H9 (cell line): ENCODE measurements at regions not wholly inside any gene's neighbourhood (a gene's known extent, or its start where the extent isn't known, plus 50 kb on each side); places are given as distances from the start of the nearest gene placed in this dataset.

ENCODE experiments used
- DNase-seq: peaks from one replicate; pipeline ENCODE4 v3.0.0-alpha.2; 2017
- H2AFZ ChIP-seq: one replicate; pipeline ENCODE4 v1.6.1; 2013; ENCODE audit warnings: mild to moderate bottlenecking, low read length, control low read depth, moderate library complexity
- H2AK5ac ChIP-seq: 2 replicates; pipeline ENCODE4 v1.6.1; 2013; ENCODE audit warnings: low read length, control low read depth, mixed read lengths; ENCODE audit not compliant: insufficient read length
- H2BK120ac ChIP-seq: one replicate; pipeline ENCODE4 v1.6.1; 2013; ENCODE audit warnings: low read depth, mild to moderate bottlenecking, low read length, control low read depth, inconsistent platforms; ENCODE audit not compliant: poor library complexity, severe bottlenecking
- H2BK12ac ChIP-seq: 2 replicates; pipeline ENCODE4 v1.6.1; 2013; ENCODE audit warnings: low read length, control low read depth, mixed read lengths, low read depth; ENCODE audit not compliant: insufficient read length
- H2BK15ac ChIP-seq: 2 replicates; pipeline ENCODE4 v1.6.1; 2013; ENCODE audit warnings: low read depth, low read length, control low read depth
- H2BK20ac ChIP-seq: one replicate; pipeline ENCODE4 v1.6.1; 2013; ENCODE audit warnings: low read depth, mild to moderate bottlenecking, low read length, control low read depth, inconsistent platforms; ENCODE audit not compliant: poor library complexity, severe bottlenecking
- H2BK5ac ChIP-seq: 2 replicates; pipeline ENCODE4 v1.6.1; 2013; ENCODE audit warnings: low read length, control low read depth, mixed read lengths; ENCODE audit not compliant: insufficient read length
- H3K14ac ChIP-seq: 2 replicates; pipeline ENCODE4 v1.6.1; 2013; ENCODE audit warnings: low read length, control low read depth; ENCODE audit not compliant: insufficient read depth
- H3K18ac ChIP-seq: 2 replicates; pipeline ENCODE4 v1.6.1; 2013; ENCODE audit warnings: low read depth, mild to moderate bottlenecking, mixed read lengths, low read length, control low read depth; ENCODE audit not compliant: insufficient read length
- H3K23ac ChIP-seq: 2 replicates; pipeline ENCODE4 v1.6.1; 2013; ENCODE audit warnings: low read length, control low read depth, mixed read lengths, low read depth; ENCODE audit not compliant: insufficient read length
- H3K23me2 ChIP-seq: 2 replicates; pipeline ENCODE4 v1.6.1; 2013; ENCODE audit warnings: low read depth, mild to moderate bottlenecking, mixed read lengths, low read length, control low read depth; ENCODE audit not compliant: insufficient read length, poor library complexity, severe bottlenecking
- H3K27ac ChIP-seq: 2 replicates; pipeline ENCODE4 v1.5.1; 2013; ENCODE audit warnings: low read length, control low read depth, mixed read lengths, low read depth; ENCODE audit not compliant: insufficient read length
- H3K27me3 ChIP-seq: 2 replicates; pipeline ENCODE4 v1.6.1; 2013; ENCODE audit warnings: low read length, control low read depth, inconsistent platforms; ENCODE audit not compliant: insufficient read depth
- H3K4ac ChIP-seq: 2 replicates; pipeline ENCODE4 v1.6.1; 2013; ENCODE audit warnings: low read depth, mild to moderate bottlenecking, control low read depth, inconsistent platforms, low read length, moderate library complexity
- H3K4me1 ChIP-seq: 2 replicates; pipeline ENCODE4 v1.6.1; 2013; ENCODE audit warnings: low read length, control low read depth, inconsistent platforms; ENCODE audit not compliant: insufficient read depth
- H3K4me2 ChIP-seq: 2 replicates; pipeline ENCODE4 v1.6.1; 2013; ENCODE audit warnings: low read length, control low read depth, mixed read lengths; ENCODE audit not compliant: insufficient read length, insufficient read depth
- H3K56ac ChIP-seq: 2 replicates; pipeline ENCODE4 v1.6.1; 2013; ENCODE audit warnings: low read depth, mild to moderate bottlenecking, mixed read lengths, low read length, control low read depth; ENCODE audit not compliant: insufficient read length
- H3K79me1 ChIP-seq: 2 replicates; pipeline ENCODE4 v1.6.1; 2013; ENCODE audit warnings: low read depth, mild to moderate bottlenecking, moderate library complexity, low read length, control low read depth, inconsistent platforms; ENCODE audit not compliant: insufficient read depth, poor library complexity, severe bottlenecking
- H3K79me2 ChIP-seq: 2 replicates; pipeline ENCODE4 v1.6.1; 2013; ENCODE audit warnings: low read length, control low read depth, inconsistent platforms; ENCODE audit not compliant: insufficient read depth
- H3K9ac ChIP-seq: 2 replicates; pipeline ENCODE4 v1.6.1; 2013; ENCODE audit warnings: low read length, control low read depth, mixed read lengths; ENCODE audit not compliant: insufficient read length; ENCODE audit errors: extremely low read depth
- H3K9me3 ChIP-seq: one replicate; pipeline ENCODE4 v1.6.1; 2013; ENCODE audit warnings: low read depth, low read length, inconsistent platforms; ENCODE audit not compliant: control insufficient read depth
- H3T11ph ChIP-seq: one replicate; pipeline ENCODE4 v1.6.1; 2013; ENCODE audit warnings: mild to moderate bottlenecking, low read length, control low read depth, inconsistent platforms
- H4K20me1 ChIP-seq: one replicate; pipeline ENCODE4 v1.6.1; 2013; ENCODE audit not compliant: control insufficient read depth, insufficient read length, insufficient read depth
- H4K5ac ChIP-seq: 2 replicates; pipeline ENCODE4 v1.6.1; 2013; ENCODE audit warnings: low read depth, mild to moderate bottlenecking, mixed read lengths, low read length, control low read depth; ENCODE audit not compliant: insufficient read length
- H4K8ac ChIP-seq: replicated peaks from 2 replicates; pipeline ENCODE4 v1.6.1; 2013; ENCODE audit warnings: low read length, control low read depth, mixed read lengths, low read depth; ENCODE audit not compliant: insufficient read length
- H4K91ac ChIP-seq: 2 replicates; pipeline ENCODE4 v1.6.1; 2013; ENCODE audit warnings: low read depth, mild to moderate bottlenecking, moderate library complexity, mixed read lengths, low read length, control low read depth; ENCODE audit not compliant: insufficient read length
- H3K27ac Mint-ChIP-seq, 3 experiments: 2 replicates in 2 of 3; 3 replicates in 1 of 3; pipeline ENCODE4 v1.8.0; 2020 to 2021; ENCODE audit warnings: mixed read lengths in 3 of 3, mild to moderate bottlenecking in 1 of 3, moderate library complexity in 1 of 3
- H3K27me3 Mint-ChIP-seq: 2 replicates; pipeline ENCODE4 v1.8.0; 2021; ENCODE audit warnings: low read depth, mild to moderate bottlenecking, moderate library complexity, mixed read lengths
- H3K36me3 Mint-ChIP-seq, 3 experiments: 2 replicates in 2 of 3; 3 replicates in 1 of 3; pipeline ENCODE4 v1.8.0; 2020 to 2021; ENCODE audit warnings: low read depth in 3 of 3, mixed read lengths in 3 of 3; ENCODE audit not compliant: insufficient read depth in 1 of 3
- H3K4me1 Mint-ChIP-seq, 2 experiments: 2 replicates each; pipeline ENCODE4 v1.8.0; 2020; ENCODE audit warnings: mixed read lengths in 2 of 2
- H3K4me3 Mint-ChIP-seq, 2 experiments: 2 replicates in 1 of 2; 3 replicates in 1 of 2; pipeline ENCODE4 v1.8.0; 2020 to 2021; ENCODE audit warnings: mild to moderate bottlenecking in 2 of 2, mixed read lengths in 2 of 2, moderate library complexity in 1 of 2
- H3K9me3 Mint-ChIP-seq, 2 experiments: 2 replicates in 1 of 2; 3 replicates in 1 of 2; pipeline ENCODE4 v1.8.0; 2020; ENCODE audit warnings: mild to moderate bottlenecking in 2 of 2, mixed read lengths in 2 of 2, moderate library complexity in 1 of 2
- WGBS: extraction: QIAGEN DNeasy Blood & Tissue Kit; methylation state at CpG from one replicate; pipeline ENCODE4 v1.1.7; 2013; ENCODE audit warnings: missing lambda C conversion rate, low lambda C conversion rate, mixed read lengths; ENCODE audit not compliant: insufficient read length; ENCODE audit errors: extremely low coverage; 5-methylcytosine and 5-hydroxymethylcytosine counted together
- TF ChIP-seq, protein P1 (sequence below): fragments of 200-600 bp; sonication (generic); conservative IDR thresholded peaks from 3 replicates; pipeline ENCODE4 v1.8.0; 2021; ENCODE audit warnings: antibody characterized with exemption, mild to moderate bottlenecking

DNA sequence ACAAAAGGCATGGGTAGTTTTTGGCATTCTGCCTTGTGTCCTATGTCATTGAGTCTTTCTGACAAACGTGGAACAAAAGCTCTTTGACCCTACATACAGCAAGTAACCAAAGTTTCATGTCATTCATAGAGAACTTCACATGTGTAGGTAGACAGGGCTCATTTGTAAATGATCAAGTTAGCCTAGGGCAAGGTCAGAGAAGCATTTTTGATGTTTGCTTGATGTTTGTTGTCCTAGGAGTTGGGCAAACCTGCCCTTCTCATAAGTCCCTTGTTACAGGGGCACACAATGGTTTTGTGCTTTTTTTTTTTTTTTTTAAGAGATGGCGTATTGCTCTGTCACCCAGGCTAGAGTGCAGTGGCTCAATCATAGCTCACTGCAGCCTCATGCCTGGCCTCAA, 83.3 kb upstream of the FAM136A start:
- no peak overlapping the region for H3T11ph ChIP-seq
- H2BK5ac ChIP-seq: no peak overlapping the region
- Mint-ChIP-seq H3K9me3 (peaks cover 0 to 3% of the 10 kb centered on the region in 2 experiments; a peak in 3 of 5 replicates), H3K36me3 (peaks cover 0 to 2% (median 0%) of the 10 kb centered on the region in 3 experiments; a peak in 1 of 7 replicates), H3K27ac (no peak overlapping the region), H3K27me3 (peaks cover 2% of the 10 kb centered on the region), H3K4me1 (0 out of 4 replicates have a peak, but pooled peaks cover 0 to 3% of the 10 kb centered on the region in 2 experiments), H3K4me3 (no peak overlapping the region)
- H3K79me1 ChIP-seq: no peaks in the 10 kb centered on the region
- no peak overlapping the region for H3K23ac ChIP-seq
- DNase-seq: no peak
- no peaks in the 10 kb centered on the region for H3K79me2 ChIP-seq
- no peak overlapping the region for H3K14ac ChIP-seq
- H3K9me3 ChIP-seq: no peaks in the 10 kb centered on the region
- H3K4me2 ChIP-seq: no peak overlapping the region
- H3K23me2 ChIP-seq: no peaks in the 10 kb centered on the region
- no peak overlapping the region for H4K8ac ChIP-seq
- H4K5ac ChIP-seq: no peak overlapping the region
- no peak overlapping the region for H3K27ac ChIP-seq
- no peaks in the 10 kb centered on the region for H3K4me1 ChIP-seq
- no peaks in the 10 kb centered on the region for H3K27me3 ChIP-seq
- H2AK5ac ChIP-seq: no peak overlapping the region
- H3K4ac ChIP-seq: no peak overlapping the region
- H3K18ac ChIP-seq: no peak overlapping the region
- H2AFZ ChIP-seq: no peak overlapping the region
- H2BK20ac ChIP-seq: no peak overlapping the region
- H4K91ac ChIP-seq: no peak overlapping the region
- no peaks in the 10 kb centered on the region for H4K20me1 ChIP-seq
- WGBS: no CpG with 5 or more reads among the region's 2 CpGs
- no peak overlapping the region for H2BK12ac ChIP-seq
- TF ChIP-seq, protein P1, sequence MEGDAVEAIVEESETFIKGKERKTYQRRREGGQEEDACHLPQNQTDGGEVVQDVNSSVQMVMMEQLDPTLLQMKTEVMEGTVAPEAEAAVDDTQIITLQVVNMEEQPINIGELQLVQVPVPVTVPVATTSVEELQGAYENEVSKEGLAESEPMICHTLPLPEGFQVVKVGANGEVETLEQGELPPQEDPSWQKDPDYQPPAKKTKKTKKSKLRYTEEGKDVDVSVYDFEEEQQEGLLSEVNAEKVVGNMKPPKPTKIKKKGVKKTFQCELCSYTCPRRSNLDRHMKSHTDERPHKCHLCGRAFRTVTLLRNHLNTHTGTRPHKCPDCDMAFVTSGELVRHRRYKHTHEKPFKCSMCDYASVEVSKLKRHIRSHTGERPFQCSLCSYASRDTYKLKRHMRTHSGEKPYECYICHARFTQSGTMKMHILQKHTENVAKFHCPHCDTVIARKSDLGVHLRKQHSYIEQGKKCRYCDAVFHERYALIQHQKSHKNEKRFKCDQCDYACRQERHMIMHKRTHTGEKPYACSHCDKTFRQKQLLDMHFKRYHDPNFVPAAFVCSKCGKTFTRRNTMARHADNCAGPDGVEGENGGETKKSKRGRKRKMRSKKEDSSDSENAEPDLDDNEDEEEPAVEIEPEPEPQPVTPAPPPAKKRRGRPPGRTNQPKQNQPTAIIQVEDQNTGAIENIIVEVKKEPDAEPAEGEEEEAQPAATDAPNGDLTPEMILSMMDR: no peak
- no peak overlapping the region for H3K56ac ChIP-seq
- H2BK15ac ChIP-seq: no peak overlapping the region
- no peak overlapping the region for H2BK120ac ChIP-seq
- H3K9ac ChIP-seq: no peak overlapping the region
